Nephron (organoid): ENCODE measurements at regions not wholly inside any gene's neighbourhood (a gene's known extent, or its start where the extent isn't known, plus 50 kb on each side); places are given as distances from the start of the nearest gene placed in this dataset.

Experiments used
- H3K27ac Mint-ChIP-seq, 3 experiments: 2 replicates each; pipeline ENCODE4 v1.8.0; 2020; ENCODE audit warnings: mixed read lengths in 3 of 3, mild to moderate bottlenecking in 2 of 3, moderate library complexity in 1 of 3
- H3K27me3 Mint-ChIP-seq: 2 replicates; pipeline ENCODE4 v1.8.0; 2021; ENCODE audit warnings: low read depth, mild to moderate bottlenecking, moderate library complexity, mixed read lengths
- H3K36me3 Mint-ChIP-seq: 2 replicates; pipeline ENCODE4 v1.8.0; 2020; ENCODE audit warnings: low read depth, mixed read lengths
- H3K4me1 Mint-ChIP-seq: 2 replicates; pipeline ENCODE4 v1.8.0; 2020; ENCODE audit warnings: mixed read lengths
- H3K4me3 Mint-ChIP-seq, 3 experiments: 2 replicates each; pipeline ENCODE4 v1.8.0; 2020; ENCODE audit warnings: mild to moderate bottlenecking in 3 of 3, mixed read lengths in 3 of 3, moderate library complexity in 2 of 3
- H3K9me3 Mint-ChIP-seq: 2 replicates; pipeline ENCODE4 v1.8.0; 2020; ENCODE audit warnings: mixed read lengths
- TF ChIP-seq, protein P1 (sequence below), 3 experiments: fragments of 200-600 bp; sonication (generic); IDR thresholded peaks; one replicate each; pipeline ENCODE4 v1.5.0; 2021; ENCODE audit warnings: antibody characterized with exemption in 3 of 3; ENCODE audit not compliant: unreplicated experiment in 3 of 3

DNA sequence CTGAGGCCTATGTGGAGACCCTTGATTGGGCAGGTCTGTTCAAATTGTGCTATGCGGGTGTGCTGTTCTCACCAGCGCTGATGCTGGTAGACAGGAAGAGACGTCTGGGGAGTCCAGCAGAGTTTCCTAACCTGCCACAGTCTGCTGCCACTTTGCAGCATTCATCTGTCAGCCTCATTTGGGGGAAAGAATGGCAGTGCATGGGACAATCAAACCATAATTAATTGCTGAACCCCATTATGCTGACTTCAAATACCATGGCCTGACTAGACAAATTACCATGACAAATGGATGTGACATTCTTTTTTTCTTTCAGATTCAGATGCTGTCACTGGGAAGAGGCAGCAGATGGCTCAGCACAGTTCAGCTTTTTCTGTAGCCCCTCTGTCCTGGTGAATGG is 171.4 kb upstream of the SYNDIG1 start:
- H3K9me3 Mint-ChIP-seq = no peaks in the 10 kb centered on the region
- no peak overlapping the region for H3K4me3 Mint-ChIP-seq
- H3K27me3 Mint-ChIP-seq = no peaks in the 10 kb centered on the region
- TF ChIP-seq, protein P1, sequence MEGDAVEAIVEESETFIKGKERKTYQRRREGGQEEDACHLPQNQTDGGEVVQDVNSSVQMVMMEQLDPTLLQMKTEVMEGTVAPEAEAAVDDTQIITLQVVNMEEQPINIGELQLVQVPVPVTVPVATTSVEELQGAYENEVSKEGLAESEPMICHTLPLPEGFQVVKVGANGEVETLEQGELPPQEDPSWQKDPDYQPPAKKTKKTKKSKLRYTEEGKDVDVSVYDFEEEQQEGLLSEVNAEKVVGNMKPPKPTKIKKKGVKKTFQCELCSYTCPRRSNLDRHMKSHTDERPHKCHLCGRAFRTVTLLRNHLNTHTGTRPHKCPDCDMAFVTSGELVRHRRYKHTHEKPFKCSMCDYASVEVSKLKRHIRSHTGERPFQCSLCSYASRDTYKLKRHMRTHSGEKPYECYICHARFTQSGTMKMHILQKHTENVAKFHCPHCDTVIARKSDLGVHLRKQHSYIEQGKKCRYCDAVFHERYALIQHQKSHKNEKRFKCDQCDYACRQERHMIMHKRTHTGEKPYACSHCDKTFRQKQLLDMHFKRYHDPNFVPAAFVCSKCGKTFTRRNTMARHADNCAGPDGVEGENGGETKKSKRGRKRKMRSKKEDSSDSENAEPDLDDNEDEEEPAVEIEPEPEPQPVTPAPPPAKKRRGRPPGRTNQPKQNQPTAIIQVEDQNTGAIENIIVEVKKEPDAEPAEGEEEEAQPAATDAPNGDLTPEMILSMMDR (IDR thresholded peaks at IDR 0.05; ENCODE audit: unreplicated experiment in 3 of 3) = no peak
- no peaks in the 10 kb centered on the region for H3K4me1 Mint-ChIP-seq
- H3K27ac Mint-ChIP-seq = no peak overlapping the region
- no peaks in the 10 kb centered on the region for H3K36me3 Mint-ChIP-seq

DNA sequence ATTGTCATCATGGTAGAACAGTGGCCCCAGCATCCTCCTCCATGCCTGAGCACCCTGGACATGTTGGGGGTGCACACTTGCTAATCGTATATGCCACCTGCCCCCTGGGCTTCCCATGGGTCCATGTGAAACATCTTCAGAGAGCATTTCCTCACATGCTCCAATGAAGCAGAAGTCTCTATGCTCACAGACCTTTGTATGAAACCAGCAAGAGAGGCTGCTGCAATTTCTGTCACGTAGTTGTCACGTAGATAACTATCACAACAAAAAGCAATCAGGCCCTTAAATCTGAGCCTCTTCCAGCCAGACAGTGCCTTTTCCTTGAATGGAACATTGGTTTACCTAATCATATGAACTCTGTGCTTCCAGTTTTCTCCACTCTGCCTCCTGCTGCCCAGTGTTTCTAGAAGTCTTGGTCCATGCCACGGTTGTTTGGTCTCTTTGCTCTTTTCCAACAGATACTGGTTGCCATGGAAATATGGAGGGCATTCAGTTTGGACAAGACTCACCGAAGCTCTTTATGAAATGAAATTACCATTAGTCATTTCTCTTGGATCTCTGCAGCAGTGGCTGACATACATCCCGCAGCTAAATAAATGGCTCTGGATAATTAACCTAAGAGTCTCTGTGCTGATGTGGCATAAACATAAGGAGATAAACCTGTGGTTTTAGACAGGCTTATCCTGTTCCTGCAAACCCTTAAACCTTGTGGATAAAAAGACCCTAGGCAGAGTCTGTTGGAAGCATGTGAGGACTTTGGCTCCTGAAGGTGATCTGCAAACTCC is 172.8 kb upstream of the SYNDIG1 start:
- H3K27me3 Mint-ChIP-seq = no peaks in the 10 kb centered on the region
- H3K27ac Mint-ChIP-seq = no peak overlapping the region
- H3K9me3 Mint-ChIP-seq = no peaks in the 10 kb centered on the region
- H3K36me3 Mint-ChIP-seq = no peaks in the 10 kb centered on the region
- TF ChIP-seq, protein P1 (IDR thresholded peaks at IDR 0.05; ENCODE audit: unreplicated experiment in 3 of 3) = no peak
- no peaks in the 10 kb centered on the region for H3K4me1 Mint-ChIP-seq
- H3K4me3 Mint-ChIP-seq = no peak overlapping the region

DNA sequence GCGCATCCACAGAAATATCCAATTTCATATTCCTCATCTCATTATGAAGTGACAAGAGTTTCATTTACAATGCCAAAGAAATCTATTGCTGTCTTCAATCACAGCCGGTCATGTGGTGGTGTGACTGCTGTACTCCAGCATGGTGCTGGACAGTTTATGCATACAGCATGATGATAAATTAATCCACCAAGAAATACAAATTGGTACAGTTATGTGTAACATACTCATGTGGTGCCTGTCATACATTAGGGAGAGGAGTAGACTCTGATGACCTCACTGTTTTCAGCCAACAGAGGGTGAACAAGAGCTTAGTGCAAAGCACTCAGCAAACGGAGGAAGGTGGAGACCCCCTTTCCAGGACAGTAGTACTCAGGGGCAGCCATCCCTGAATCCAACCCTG is 178.4 kb upstream of the SYNDIG1 start:
- TF ChIP-seq, protein P1 (IDR thresholded peaks at IDR 0.05; ENCODE audit: unreplicated experiment in 3 of 3) = no peak
- H3K27ac Mint-ChIP-seq = no peak overlapping the region

DNA sequence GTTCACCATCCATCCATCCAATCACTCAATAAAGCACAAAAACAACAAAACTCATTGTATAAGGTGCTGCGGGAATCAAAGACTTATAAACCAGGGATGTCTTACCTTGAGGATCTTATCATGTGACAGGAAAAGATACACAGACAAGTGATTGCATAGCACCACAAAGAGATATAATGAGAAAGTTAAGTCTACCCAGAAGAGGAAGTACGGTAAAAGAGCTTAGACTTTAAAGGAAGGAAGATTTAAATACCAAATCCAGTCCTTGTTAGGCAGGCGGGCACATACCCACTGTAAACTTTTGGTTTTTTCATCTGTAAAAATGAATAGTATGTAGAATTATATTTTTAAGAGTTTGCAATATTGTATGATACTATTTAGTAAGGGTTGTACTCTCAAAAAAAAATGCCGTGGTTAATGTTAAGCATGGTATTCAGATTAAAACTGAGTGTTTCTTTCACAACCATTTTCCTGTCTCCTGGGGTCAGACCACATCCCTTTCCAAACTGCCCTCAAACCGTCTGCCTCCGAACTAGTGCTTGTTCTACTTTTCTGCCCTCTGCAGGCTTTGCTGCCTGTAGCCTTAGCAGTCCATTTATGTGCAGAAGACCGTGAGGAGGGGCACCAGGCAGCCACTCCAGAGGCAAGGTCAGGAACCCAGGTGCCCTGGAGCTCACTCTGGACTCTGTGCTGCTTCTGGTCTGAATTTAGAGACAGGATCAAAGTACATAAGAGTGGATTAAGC is 179.5 kb upstream of the SYNDIG1 start:
- Mint-ChIP-seq H3K4me1 (no peaks in the 10 kb centered on the region), H3K27ac (no peak overlapping the region), H3K4me3 (no peak overlapping the region), H3K9me3 (peaks cover 6% of the 10 kb centered on the region), H3K27me3 (no peaks in the 10 kb centered on the region), H3K36me3 (no peaks in the 10 kb centered on the region)
- TF ChIP-seq, protein P1 (IDR thresholded peaks at IDR 0.05; ENCODE audit: unreplicated experiment in 3 of 3) = no peak

More for the DNA sequence above, 178.4 kb upstream of the SYNDIG1 start:
- Mint-ChIP-seq H3K36me3 (no peaks in the 10 kb centered on the region), H3K4me1 (no peaks in the 10 kb centered on the region), H3K4me3 (no peak overlapping the region), H3K9me3 (peaks cover 6% of the 10 kb centered on the region), H3K27me3 (no peaks in the 10 kb centered on the region)

DNA sequence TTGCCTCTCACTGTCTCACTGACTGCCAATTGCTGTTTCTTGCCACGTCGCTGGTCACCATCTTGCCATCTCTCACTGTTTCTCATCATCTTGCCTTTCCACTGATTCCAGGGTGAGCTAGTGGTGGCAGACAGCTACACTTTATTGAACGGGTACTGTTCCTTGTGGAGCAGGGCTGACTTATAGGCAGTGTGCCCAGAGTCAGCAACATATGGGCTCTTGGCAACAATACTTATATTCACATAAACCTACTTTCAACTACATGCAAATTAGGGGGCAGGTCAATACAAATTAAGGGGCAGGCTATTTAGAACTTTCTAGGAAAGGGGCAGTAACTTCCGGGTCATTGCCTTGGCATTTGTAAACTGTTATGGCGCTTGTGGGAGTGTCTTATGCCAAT is 186.2 kb upstream of the SYNDIG1 start:
- Mint-ChIP-seq H3K27me3 (no peaks in the 10 kb centered on the region), H3K9me3 (peaks cover 6% of the 10 kb centered on the region), H3K4me1 (no peaks in the 10 kb centered on the region), H3K27ac (no peak overlapping the region), H3K36me3 (no peaks in the 10 kb centered on the region), H3K4me3 (no peak overlapping the region)
- TF ChIP-seq, protein P1 (IDR thresholded peaks at IDR 0.05; ENCODE audit: unreplicated experiment in 3 of 3) = no peak
